ENCODE measurements at regions not wholly inside any gene's neighbourhood (a gene's known extent, or its start where the extent isn't known, plus 50 kb on each side); places are given as distances from the start of the nearest gene placed in this dataset.

DNA sequence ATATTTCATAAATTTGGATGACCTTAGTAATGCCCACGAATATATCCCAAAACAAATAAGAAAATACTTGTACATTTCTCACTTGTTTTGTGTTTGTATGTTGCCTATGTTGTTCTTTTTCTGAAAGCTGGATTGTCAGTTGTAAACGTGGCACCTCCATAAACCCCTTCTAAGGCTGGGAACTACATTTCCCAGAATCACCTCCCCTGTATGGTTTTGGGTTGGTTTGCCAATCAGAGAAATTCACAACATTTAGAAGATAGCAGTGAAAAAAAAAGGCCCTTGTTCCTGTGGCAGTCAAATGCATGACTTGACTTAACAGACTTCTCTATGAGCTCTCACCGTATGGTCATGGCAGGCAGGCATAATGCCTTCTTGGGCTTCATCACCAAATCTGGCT, 676.3 kb upstream of the STEAP1 start:
- Histone ChIP-seq H3K27me3 (ENCODE audit: control insufficient read depth, insufficient read depth, low read length) (no peaks in the 10 kb centered on the region), H3K4me3 (ENCODE audit: low read depth, low read length) (no peak overlapping the region), H3K36me3 (ENCODE audit: control insufficient read depth, insufficient read depth, low read length) (no peaks in the 10 kb centered on the region)
- TF ChIP-seq, protein P1, sequence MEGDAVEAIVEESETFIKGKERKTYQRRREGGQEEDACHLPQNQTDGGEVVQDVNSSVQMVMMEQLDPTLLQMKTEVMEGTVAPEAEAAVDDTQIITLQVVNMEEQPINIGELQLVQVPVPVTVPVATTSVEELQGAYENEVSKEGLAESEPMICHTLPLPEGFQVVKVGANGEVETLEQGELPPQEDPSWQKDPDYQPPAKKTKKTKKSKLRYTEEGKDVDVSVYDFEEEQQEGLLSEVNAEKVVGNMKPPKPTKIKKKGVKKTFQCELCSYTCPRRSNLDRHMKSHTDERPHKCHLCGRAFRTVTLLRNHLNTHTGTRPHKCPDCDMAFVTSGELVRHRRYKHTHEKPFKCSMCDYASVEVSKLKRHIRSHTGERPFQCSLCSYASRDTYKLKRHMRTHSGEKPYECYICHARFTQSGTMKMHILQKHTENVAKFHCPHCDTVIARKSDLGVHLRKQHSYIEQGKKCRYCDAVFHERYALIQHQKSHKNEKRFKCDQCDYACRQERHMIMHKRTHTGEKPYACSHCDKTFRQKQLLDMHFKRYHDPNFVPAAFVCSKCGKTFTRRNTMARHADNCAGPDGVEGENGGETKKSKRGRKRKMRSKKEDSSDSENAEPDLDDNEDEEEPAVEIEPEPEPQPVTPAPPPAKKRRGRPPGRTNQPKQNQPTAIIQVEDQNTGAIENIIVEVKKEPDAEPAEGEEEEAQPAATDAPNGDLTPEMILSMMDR (IDR thresholded peaks at IDR 0.05; ENCODE audit: insufficient read depth, low read length, poor library complexity, severe bottlenecking), result no peak
- DNase-seq (ENCODE audit: low read depth), result no peak

DNA sequence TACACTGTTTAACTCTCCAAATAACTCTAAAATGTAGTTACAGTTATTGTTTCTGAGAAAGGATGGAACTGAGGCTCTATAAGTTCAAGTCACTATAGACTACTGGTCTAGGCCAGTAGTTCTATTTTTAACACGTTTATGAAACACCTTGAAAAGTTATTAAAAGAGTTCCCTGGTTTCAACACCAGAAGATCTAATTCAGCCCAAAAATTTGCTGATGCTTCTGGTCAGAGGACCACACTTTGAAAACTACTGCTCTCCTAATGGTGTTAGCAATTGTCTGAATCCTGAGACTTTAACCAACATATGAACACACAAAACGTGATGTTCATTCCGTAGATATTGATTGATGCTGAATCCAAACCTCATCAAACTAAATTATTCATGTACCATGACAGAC, 658.6 kb upstream of the STEAP1 start:
- Histone ChIP-seq H3K36me3 (ENCODE audit: control insufficient read depth, insufficient read depth, low read length) (no peaks in the 10 kb centered on the region), H3K4me3 (ENCODE audit: low read depth, low read length) (no peak overlapping the region), H3K27me3 (ENCODE audit: control insufficient read depth, insufficient read depth, low read length) (no peaks in the 10 kb centered on the region)
- no peak for DNase-seq (ENCODE audit: low read depth)
- TF ChIP-seq, protein P1 (IDR thresholded peaks at IDR 0.05; ENCODE audit: insufficient read depth, low read length, poor library complexity, severe bottlenecking), result no peak

DNA sequence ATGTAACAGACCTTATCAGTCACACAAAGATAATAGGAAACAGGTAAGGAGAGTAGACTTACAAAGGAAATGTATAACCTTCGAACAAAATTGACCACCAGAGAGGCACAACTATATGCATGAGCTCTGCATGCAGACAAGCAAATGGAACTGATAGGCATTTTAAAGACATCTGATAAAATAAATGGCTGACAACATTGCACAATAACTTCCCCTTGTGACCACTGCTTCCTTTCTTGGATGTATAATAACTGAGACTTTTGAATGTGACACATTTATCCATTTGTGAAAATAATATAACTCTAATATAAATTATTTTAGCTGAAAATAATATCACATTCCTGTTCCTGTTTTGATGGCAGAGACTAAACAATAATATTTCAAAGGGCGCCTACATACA, 654.2 kb upstream of the STEAP1 start:
- TF ChIP-seq, protein P1 (IDR thresholded peaks at IDR 0.05; ENCODE audit: insufficient read depth, low read length, poor library complexity, severe bottlenecking), result no peak
- Histone ChIP-seq H3K4me3 (ENCODE audit: low read depth, low read length) (no peak overlapping the region), H3K36me3 (ENCODE audit: control insufficient read depth, insufficient read depth, low read length) (no peaks in the 10 kb centered on the region)

DNA sequence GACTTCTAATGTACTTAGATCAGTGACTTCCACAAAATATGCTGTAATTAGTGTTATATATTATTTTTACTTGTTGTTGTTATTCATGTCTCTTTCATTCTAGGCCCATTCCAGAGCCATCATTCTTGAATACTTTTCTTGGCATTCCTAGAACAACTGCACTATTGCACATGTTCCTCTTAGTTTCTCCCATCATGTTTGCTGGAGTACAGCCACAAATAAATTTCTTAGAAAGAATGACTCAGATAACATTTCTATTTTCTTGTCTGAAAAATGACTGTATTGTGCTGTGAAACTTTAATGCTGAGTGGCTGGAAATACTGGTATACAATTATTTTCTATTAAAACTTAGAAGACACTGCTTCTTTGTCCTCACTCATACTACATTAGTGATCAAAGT, 651.0 kb upstream of the STEAP1 start:
- no peak for DNase-seq (ENCODE audit: low read depth)
- H3K27me3 ChIP-seq (ENCODE audit: control insufficient read depth, insufficient read depth, low read length), result no peaks in the 10 kb centered on the region
- H3K4me3 ChIP-seq (ENCODE audit: low read depth, low read length), result no peak overlapping the region
- TF ChIP-seq, protein P1 (IDR thresholded peaks at IDR 0.05; ENCODE audit: insufficient read depth, low read length, poor library complexity, severe bottlenecking), result no peak
- no peaks in the 10 kb centered on the region for H3K36me3 ChIP-seq (ENCODE audit: control insufficient read depth, insufficient read depth, low read length)

More for the DNA sequence above, 654.2 kb upstream of the STEAP1 start:
- no peak for DNase-seq (ENCODE audit: low read depth)
- H3K27me3 ChIP-seq (ENCODE audit: control insufficient read depth, insufficient read depth, low read length), result no peaks in the 10 kb centered on the region

DNA sequence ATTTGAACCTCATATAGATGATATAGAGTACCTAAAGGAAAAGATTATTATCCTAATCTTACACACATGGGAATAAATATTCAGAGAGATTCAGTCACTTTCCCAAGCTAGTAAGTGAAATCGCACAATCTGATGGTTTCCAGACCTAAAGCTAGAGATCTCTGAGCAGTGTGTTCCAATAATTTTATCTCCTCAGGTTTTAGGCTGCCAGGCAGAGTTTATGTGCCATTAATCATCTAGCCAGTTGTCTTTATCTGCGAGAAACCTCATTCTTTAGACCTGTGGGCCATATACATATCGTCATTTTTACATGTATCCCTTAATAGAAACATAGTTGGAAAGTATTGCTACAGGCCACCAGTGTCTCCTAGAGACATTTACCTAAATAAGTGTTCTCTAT, 647.2 kb upstream of the STEAP1 start:
- Histone ChIP-seq H3K4me3 (ENCODE audit: low read depth, low read length) (no peak overlapping the region), H3K27me3 (ENCODE audit: control insufficient read depth, insufficient read depth, low read length) (no peaks in the 10 kb centered on the region), H3K36me3 (ENCODE audit: control insufficient read depth, insufficient read depth, low read length) (no peaks in the 10 kb centered on the region)
- DNase-seq (ENCODE audit: low read depth), result no peak
- TF ChIP-seq, protein P1 (IDR thresholded peaks at IDR 0.05; ENCODE audit: insufficient read depth, low read length, poor library complexity, severe bottlenecking), result no peak

DNA sequence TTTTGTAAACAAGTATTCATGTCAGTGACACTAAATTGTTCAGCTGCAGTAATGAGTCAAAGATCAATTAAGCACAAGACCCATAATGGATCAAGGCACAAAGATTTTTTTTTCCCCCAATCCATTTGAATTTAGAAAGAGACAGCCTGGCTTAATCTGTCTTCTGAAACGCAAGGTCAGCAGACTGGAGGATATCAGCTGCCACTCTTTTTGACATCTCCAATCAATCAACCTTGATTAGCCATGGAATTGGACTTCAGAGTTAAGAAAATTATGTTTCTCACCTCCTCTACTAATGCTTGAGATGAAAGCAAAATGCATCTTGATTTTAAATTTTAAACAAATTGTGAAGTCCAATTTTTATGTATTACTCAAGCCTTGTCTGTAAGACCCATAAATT, 642.4 kb upstream of the STEAP1 start:
- TF ChIP-seq, protein P1 (IDR thresholded peaks at IDR 0.05; ENCODE audit: insufficient read depth, low read length, poor library complexity, severe bottlenecking), result no peak
- no peak overlapping the region for H3K4me3 ChIP-seq (ENCODE audit: low read depth, low read length)

More for the DNA sequence above, 642.4 kb upstream of the STEAP1 start:
- Histone ChIP-seq H3K27me3 (ENCODE audit: control insufficient read depth, insufficient read depth, low read length) (no peaks in the 10 kb centered on the region), H3K36me3 (ENCODE audit: control insufficient read depth, insufficient read depth, low read length) (no peaks in the 10 kb centered on the region)
- DNase-seq (ENCODE audit: low read depth), result no peak

All from kidney epithelial cell (primary cell).